Caco-2 (cell line): ENCODE measurements at regions not wholly inside any gene's neighbourhood (a gene's known extent, or its start where the extent isn't known, plus 50 kb on each side); places are given as distances from the start of the nearest gene placed in this dataset.

Experiments
- BruUV-seq: library from RNA; stranded (reverse); fragments of 400-500 nt; replicated peaks from 2 replicates; lab custom pipeline; 2021; lab: Mats Ljungman, UMichigan
- CTCF ChIA-PET: fragments of 300-600 bp; sonication (Branson Sonifier 250); formaldehyde crosslinking; loops from one replicate; lab custom pipeline; 2022; ENCODE audit warnings: antibody characterized with exemption; lab: Charles Lee
- POLR2A ChIA-PET: fragments of 300-600 bp; sonication (Branson Sonifier 250); formaldehyde crosslinking; loops from one replicate; lab custom pipeline; 2022; ENCODE audit warnings: antibody characterized with exemption; lab: Charles Lee
- DNase-seq, 2 experiments: peaks; one replicate each; pipeline versions ENCODE4 v3.0.0 to v3.0.0-alpha.2; 2020 to 2022
- H3K27me3 ChIP-seq: replicated peaks from 2 replicates; pipeline ENCODE4 v1.6.0; 2011; ENCODE audit warnings: low read length; ENCODE audit not compliant: control insufficient read depth, insufficient read depth
- H3K36me3 ChIP-seq: 2 replicates; pipeline ENCODE4 v1.5.1; 2011; ENCODE audit warnings: low read length; ENCODE audit not compliant: control insufficient read depth, insufficient read depth
- H3K4me1 ChIP-seq: fragments of 250-450 bp; sonication (Bioruptor Pico); 2 replicates; pipeline ENCODE4 v1.5.1; 2020; ENCODE audit warnings: mild to moderate bottlenecking
- H3K4me3 ChIP-seq: 2 replicates; pipeline ENCODE4 v1.5.1; 2011; ENCODE audit warnings: low read depth, mild to moderate bottlenecking, control low read depth, low read length
- H3K9me3 ChIP-seq: fragments of 250-450 bp; sonication (Bioruptor Pico); 2 replicates; pipeline ENCODE4 v1.5.1; 2020; ENCODE audit warnings: mild to moderate bottlenecking, moderate library complexity
- H3K27ac Mint-ChIP-seq: one replicate; pipeline ENCODE4 v1.8.0; 2022; ENCODE audit warnings: mixed read lengths; ENCODE audit not compliant: unreplicated experiment
- H3K27me3 Mint-ChIP-seq: one replicate; pipeline ENCODE4 v1.8.0; 2022; ENCODE audit warnings: mixed read lengths; ENCODE audit not compliant: insufficient read depth, unreplicated experiment
- H3K36me3 Mint-ChIP-seq: one replicate; pipeline ENCODE4 v1.8.0; 2022; ENCODE audit warnings: mild to moderate bottlenecking, mixed read lengths; ENCODE audit not compliant: insufficient read depth, unreplicated experiment
- H3K4me1 Mint-ChIP-seq: one replicate; pipeline ENCODE4 v1.8.0; 2022; ENCODE audit warnings: low read depth, mixed read lengths; ENCODE audit not compliant: unreplicated experiment
- H3K4me3 Mint-ChIP-seq: one replicate; pipeline ENCODE4 v1.8.0; 2022; ENCODE audit warnings: mild to moderate bottlenecking, moderate library complexity, mixed read lengths; ENCODE audit not compliant: unreplicated experiment
- H3K9me3 Mint-ChIP-seq: one replicate; pipeline ENCODE4 v1.8.0; 2022; ENCODE audit warnings: mixed read lengths; ENCODE audit not compliant: unreplicated experiment
- CTCF ChIP-seq, 2 experiments: fragments of 200-600 bp in 1 of 2; IDR thresholded peaks; 1 replicate in 1 of 2; 2 replicates in 1 of 2; pipeline versions ENCODE4 v1.5.1 to v1.8.0; 2011 to 2022; ENCODE audit warnings: antibody characterized with exemption in 1 of 2, control low read depth in 1 of 2, inconsistent platforms in 1 of 2, low read depth in 1 of 2, low read length in 1 of 2, mild to moderate bottlenecking in 1 of 2, moderate library complexity in 1 of 2; ENCODE audit not compliant: insufficient read depth in 1 of 2, severe bottlenecking in 1 of 2, unreplicated experiment in 1 of 2
- intact Hi-C: fragments of 100-400 bp; cut with micrococcal nuclease; formaldehyde crosslinking; loops from one replicate; pipeline ENCODE4 v1.10.0; 2022; ENCODE audit not compliant: unreplicated experiment

DNA sequence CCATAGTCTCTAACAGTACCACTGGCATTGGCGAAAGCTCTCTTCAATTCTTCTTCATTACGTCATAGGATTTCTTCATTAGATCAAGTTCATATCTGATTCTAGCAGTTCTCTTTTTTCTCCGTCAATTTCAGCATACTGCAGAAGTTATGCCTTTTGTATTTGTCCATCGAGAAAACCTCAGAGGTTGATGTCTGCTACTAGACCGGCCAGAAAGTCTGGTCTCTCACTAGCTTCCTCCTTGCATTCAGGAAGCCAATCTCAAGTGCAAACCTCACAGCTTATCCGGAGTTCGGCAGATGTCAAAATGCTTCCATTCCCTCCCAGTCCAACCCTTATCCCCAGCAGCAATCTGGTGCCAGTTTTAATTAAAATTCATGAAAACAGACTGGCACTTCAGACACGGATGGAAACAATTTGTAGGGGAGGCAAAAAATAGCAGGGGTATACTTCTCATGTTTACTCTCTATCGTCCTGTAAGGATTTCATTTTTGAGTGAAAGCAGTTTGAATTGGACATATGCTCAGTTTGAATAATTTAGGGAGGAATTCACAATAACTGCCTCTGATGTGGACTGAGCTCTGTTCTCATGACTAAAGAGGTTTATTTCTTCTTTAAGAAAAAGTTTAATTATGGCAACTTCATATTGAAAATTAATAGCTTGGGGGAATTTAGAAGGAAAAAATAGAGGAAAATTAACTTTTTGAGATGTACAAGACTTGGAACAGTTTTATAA is 56.4 kb upstream of the TMC1 start:
- Mint-ChIP-seq H3K27ac (no peak overlapping the region), H3K27me3 (no peaks in the 10 kb centered on the region), H3K4me1 (no peaks in the 10 kb centered on the region), H3K36me3 (no peaks in the 10 kb centered on the region), H3K4me3 (no peak overlapping the region), H3K9me3 (no peaks in the 10 kb centered on the region)
- peaks cover 15% of the 10 kb centered on the region for H3K4me1 ChIP-seq
- no TSS peak for BruUV-seq
- POLR2A ChIA-PET, result no interaction called here
- CTCF ChIA-PET, result interaction anchor here (0.6 to 0.7 kb wide), 2 partner anchors 14 to 127 kb away, joined by 4 read pairs; no protein-coding TSS in a partner anchor
- H3K36me3 ChIP-seq, result no peaks in the 10 kb centered on the region
- H3K27me3 ChIP-seq, result no peaks in the 10 kb centered on the region
- intact Hi-C loops, result no loop called here
- H3K9me3 ChIP-seq, result no peaks in the 10 kb centered on the region
- DNase-seq, result no peak
- TF ChIP-seq CTCF (IDR thresholded peaks at IDR 0.05; ENCODE audit: insufficient read depth in 1 of 2, low read depth in 1 of 2, low read length in 1 of 2, severe bottlenecking in 1 of 2, unreplicated experiment in 1 of 2), result no peak
- no peak overlapping the region for H3K4me3 ChIP-seq

GRCh38 chr9:72462340-72462739 is 59.1 kb upstream of the TMC1 start:
- no peaks in the 10 kb centered on the region for H3K36me3 Mint-ChIP-seq
- H3K4me3 Mint-ChIP-seq, result no peak overlapping the region
- no peaks in the 10 kb centered on the region for H3K36me3 ChIP-seq
- H3K27ac Mint-ChIP-seq, result no peak overlapping the region
- BruUV-seq, result no TSS peak
- DNase-seq, result no peak
- H3K4me1 ChIP-seq, result peaks cover 15% of the 10 kb centered on the region
- TF ChIP-seq CTCF (IDR thresholded peaks at IDR 0.05; ENCODE audit: insufficient read depth in 1 of 2, low read depth in 1 of 2, low read length in 1 of 2, severe bottlenecking in 1 of 2, unreplicated experiment in 1 of 2), result no peak
- CTCF ChIA-PET, result no interaction called here
- H3K4me1 Mint-ChIP-seq, result no peaks in the 10 kb centered on the region
- intact Hi-C loops, result no loop called here
- no peaks in the 10 kb centered on the region for H3K9me3 Mint-ChIP-seq
- H3K9me3 ChIP-seq, result no peaks in the 10 kb centered on the region
- POLR2A ChIA-PET, result no interaction called here
- no peaks in the 10 kb centered on the region for H3K27me3 Mint-ChIP-seq
- no peaks in the 10 kb centered on the region for H3K27me3 ChIP-seq
- no peak overlapping the region for H3K4me3 ChIP-seq

DNA sequence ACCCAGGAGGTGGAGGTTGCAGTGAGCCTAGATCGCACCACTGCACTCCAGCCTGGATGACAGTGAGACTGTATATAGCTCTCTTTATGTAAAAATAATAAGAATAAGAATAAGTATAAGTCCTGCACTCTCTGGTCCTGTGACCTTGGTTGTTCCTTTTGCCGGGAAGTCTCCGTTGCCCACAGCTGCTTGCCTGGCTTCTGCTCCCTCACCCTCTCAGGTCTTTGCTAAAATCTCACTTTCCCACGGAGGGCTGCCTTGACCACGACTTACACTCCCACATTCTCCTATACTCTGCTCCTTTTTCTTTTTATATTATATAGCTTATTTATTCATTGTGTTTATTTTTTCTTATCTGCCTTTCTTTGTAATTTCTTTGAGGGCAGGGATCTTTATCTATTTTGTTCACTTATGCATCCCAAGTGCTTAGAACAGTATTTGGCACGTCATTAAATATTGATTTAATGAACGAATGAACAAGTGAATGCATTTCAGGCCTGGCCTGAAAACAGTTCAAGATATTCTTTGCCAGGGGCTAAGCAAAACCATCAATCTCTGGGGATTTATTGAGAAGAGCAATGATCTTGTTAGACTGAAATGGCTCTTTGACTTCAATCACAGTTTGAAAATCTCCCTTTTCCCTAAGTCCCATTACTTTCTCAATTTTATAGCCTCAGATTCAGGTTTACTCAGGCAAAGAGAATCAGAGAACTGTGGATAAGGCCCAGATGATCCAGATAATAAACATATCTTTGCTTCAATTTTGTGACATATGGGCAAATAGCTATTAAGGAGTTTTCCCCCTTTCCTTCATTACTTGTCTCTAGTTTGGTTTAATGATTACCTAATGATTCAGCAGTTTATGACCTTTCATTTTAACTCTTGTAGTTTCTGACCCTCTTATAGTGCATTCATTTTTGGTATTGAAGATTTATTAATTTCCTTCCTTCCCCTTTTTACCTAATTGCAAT is 60.8 kb upstream of the TMC1 start:
- POLR2A ChIA-PET, result no interaction called here
- H3K4me3 Mint-ChIP-seq, result no peak overlapping the region
- no peaks in the 10 kb centered on the region for H3K9me3 Mint-ChIP-seq
- BruUV-seq, result no TSS peak
- Histone ChIP-seq H3K4me3 (no peak overlapping the region), H3K4me1 (peaks cover 15% of the 10 kb centered on the region), H3K9me3 (no peaks in the 10 kb centered on the region), H3K36me3 (no peaks in the 10 kb centered on the region), H3K27me3 (no peaks in the 10 kb centered on the region)
- CTCF ChIA-PET, result interaction anchor here (0.7 kb wide), 1 partner anchor 96 kb away, joined by 7 read pairs; the partner anchor contains the start of gene ZFAND5
- H3K4me1 Mint-ChIP-seq, result no peaks in the 10 kb centered on the region
- H3K36me3 Mint-ChIP-seq, result no peaks in the 10 kb centered on the region
- H3K27me3 Mint-ChIP-seq, result no peaks in the 10 kb centered on the region
- intact Hi-C loops, result no loop called here
- TF ChIP-seq CTCF (IDR thresholded peaks at IDR 0.05; ENCODE audit: insufficient read depth in 1 of 2, low read depth in 1 of 2, low read length in 1 of 2, severe bottlenecking in 1 of 2, unreplicated experiment in 1 of 2), result no peak
- no peak for DNase-seq
- H3K27ac Mint-ChIP-seq, result no peak overlapping the region
